ENCODE measurements at regions not wholly inside any gene's neighbourhood (a gene's known extent, or its start where the extent isn't known, plus 50 kb on each side); places are given as distances from the start of the nearest gene placed in this dataset.
A peak's percentile ranks its signal among the peaks of the same experiment; 100 is the strongest.

DNA sequence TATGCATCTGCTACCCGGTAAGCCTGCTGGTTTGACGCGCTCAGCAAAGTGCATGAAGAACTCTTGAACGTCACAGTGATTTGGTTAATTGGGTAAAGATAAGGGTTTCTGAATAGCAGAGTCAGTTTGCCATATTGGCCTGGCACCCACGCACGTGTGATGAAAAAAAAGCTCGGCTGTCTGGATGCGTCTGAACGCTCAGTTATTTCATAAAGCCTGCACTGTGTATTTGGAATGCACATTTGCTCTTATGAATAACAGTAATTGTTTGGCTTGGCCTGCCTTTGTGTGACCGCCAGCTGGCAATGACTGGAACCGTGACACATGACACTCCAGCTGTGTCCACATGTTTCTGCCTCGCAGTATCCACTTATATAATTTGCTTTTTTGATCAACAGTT is 129.2 kb upstream of the MEIS1 start:
- intact Hi-C loops (cut with DNase I; ENCODE audit: low total_unique reads), result no loop called here
- 54 to 55% methylated on average over 12 of the region's 12 CpGs for WGBS, 2 donors
- Histone ChIP-seq H3K4me3 (no peak overlapping the region), H3K27me3 (no peaks in the 10 kb centered on the region), H3K4me1 (peaks cover 8% of the 10 kb centered on the region), H3K36me3 (ENCODE audit: low read depth, missing control alignments) (no peaks in the 10 kb centered on the region), H3K27ac (no peak overlapping the region), H3K9me3 (no peaks in the 10 kb centered on the region)
- peak; percentile 59 for DNase-seq
- TF ChIP-seq CTCF (IDR thresholded peaks at IDR 0.05), result no peak
- no peak for TF ChIP-seq POLR2A (IDR thresholded peaks at IDR 0.05)

DNA sequence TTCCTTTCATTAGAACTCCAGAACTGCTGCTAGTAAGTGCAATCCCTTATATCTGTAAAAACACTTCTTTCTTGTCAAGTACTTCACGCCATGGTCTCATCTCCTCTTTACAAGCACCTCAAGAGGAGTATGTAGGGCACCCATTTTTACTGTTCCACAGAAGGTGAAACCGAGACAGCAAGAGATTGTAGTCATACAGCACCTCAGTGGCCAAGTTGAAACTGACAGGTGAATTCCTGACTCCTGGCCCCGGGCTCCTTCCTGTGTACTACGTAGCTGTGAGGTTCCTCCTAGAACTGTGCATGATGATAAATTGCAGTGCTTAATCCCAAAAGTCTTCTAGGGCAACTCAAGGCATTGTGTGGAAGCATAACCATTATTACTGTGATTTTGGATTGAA is 131.5 kb upstream of the MEIS1 start:
- 91 to 93% methylated on average over 4 of the region's 4 CpGs for WGBS, 2 donors

DNA sequence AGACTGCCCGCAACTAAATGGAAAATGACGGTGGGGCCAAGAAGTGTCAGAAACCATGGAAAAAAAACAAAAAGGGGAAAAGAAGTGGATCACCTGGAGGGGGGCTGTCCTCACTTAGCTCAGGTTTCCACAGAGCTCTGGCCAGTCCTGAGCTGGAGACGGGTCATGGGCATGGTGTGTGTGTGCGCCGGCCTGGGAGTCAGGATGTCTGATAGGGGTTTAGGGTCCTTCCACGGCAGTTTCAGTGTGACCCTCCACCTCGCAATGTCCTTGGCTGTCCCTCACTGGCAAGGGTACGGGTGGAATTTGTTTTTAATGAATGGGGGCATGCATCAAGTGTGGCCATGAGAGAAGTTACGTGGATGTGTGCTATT is 133.2 kb upstream of the MEIS1 start:
- Histone ChIP-seq H3K4me3 (no peak overlapping the region), H3K27ac (no peak overlapping the region), H3K27me3 (no peaks in the 10 kb centered on the region), H3K36me3 (ENCODE audit: low read depth, missing control alignments) (no peaks in the 10 kb centered on the region), H3K9me3 (no peaks in the 10 kb centered on the region), H3K4me1 (peaks cover 8% of the 10 kb centered on the region)
- TF ChIP-seq CTCF (IDR thresholded peaks at IDR 0.05), result no peak
- TF ChIP-seq POLR2A (IDR thresholded peaks at IDR 0.05), result no peak
- DNase-seq, result no peak
- intact Hi-C loops (cut with DNase I; ENCODE audit: low total_unique reads), result no loop called here
- 34 to 53% methylated on average over 9 of the region's 9 CpGs for WGBS, 2 donors

More for the DNA sequence above, 131.5 kb upstream of the MEIS1 start:
- TF ChIP-seq CTCF (IDR thresholded peaks at IDR 0.05), result no peak
- H3K27me3 ChIP-seq, result no peaks in the 10 kb centered on the region
- no peak overlapping the region for H3K27ac ChIP-seq
- no peak for DNase-seq
- intact Hi-C loops (cut with DNase I; ENCODE audit: low total_unique reads), result no loop called here
- no peaks in the 10 kb centered on the region for H3K9me3 ChIP-seq
- peaks cover 8% of the 10 kb centered on the region for H3K4me1 ChIP-seq
- H3K36me3 ChIP-seq (ENCODE audit: low read depth, missing control alignments), result no peaks in the 10 kb centered on the region
- H3K4me3 ChIP-seq, result no peak overlapping the region

DNA sequence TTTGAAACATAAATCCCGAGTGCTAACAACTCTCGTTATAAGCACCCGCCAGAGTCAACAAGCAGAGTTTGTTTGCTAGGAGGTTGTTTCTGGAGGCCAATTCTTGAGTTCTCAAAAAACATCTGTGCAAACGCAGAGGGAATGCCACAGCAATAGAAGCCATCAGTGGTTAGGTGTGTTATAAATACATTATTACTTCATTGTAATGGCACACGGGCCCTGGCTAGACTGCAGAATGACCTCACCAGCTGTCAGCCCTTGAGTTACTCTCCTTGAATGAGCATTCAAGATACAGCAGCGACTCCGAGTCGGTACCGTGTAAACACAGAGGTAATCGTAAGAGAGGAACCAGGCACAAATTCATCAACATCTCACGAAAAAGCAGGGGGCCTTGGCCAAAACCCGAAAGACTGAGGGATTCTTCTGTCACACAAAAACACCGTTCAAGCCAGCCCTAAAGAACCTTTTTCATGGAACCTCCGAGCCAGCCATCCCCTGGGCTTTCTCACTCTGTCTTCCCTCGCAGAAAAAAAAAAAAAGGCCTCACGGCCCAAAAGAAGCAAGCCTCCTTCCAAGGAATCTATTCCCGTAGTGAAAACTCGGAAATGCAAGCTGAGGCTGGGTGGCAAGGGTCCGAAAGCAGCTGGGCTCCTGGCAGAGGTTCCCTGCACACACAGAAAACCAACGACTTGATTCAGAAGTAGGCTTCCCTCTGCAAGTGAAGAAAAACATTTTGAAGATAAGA is 133.7 kb upstream of the MEIS1 start:
- Histone ChIP-seq H3K4me3 (no peak overlapping the region), H3K36me3 (ENCODE audit: low read depth, missing control alignments) (no peaks in the 10 kb centered on the region), H3K27ac (no peak overlapping the region), H3K27me3 (no peaks in the 10 kb centered on the region), H3K9me3 (no peaks in the 10 kb centered on the region), H3K4me1 (peaks cover 3% of the 10 kb centered on the region)
- WGBS, 2 donors, result 22 to 32% methylated on average over 20 of the region's 20 CpGs
- intact Hi-C loops (cut with DNase I; ENCODE audit: low total_unique reads), result no loop called here
- peak; percentile 19 for DNase-seq
- TF ChIP-seq POLR2A (IDR thresholded peaks at IDR 0.05) (no peak), CTCF (IDR thresholded peaks at IDR 0.05) (no peak)

- Histone ChIP-seq H3K27ac (no peak overlapping the region), H3K9me3 (no peaks in the 10 kb centered on the region), H3K27me3 (no peaks in the 10 kb centered on the region), H3K36me3 (ENCODE audit: low read depth, missing control alignments) (no peaks in the 10 kb centered on the region), H3K4me3 (no peak overlapping the region), H3K4me1 (no peaks in the 10 kb centered on the region)
- DNase-seq, result no peak
- WGBS, 2 donors, result 51 to 63% methylated on average over 1 of the region's 1 CpG
- intact Hi-C loops (cut with DNase I; ENCODE audit: low total_unique reads), result no loop called here
- TF ChIP-seq POLR2A (IDR thresholded peaks at IDR 0.05), result no peak
Observed at GRCh38 chr2:66283787-66284186, 151.1 kb upstream of the MEIS1 start.
